Osteocyte (in vitro differentiated cells): ENCODE measurements at regions not wholly inside any gene's neighbourhood (a gene's known extent, or its start where the extent isn't known, plus 50 kb on each side); places are given as distances from the start of the nearest gene placed in this dataset.

Experiments used
- DNase-seq: peaks from one replicate; pipeline ENCODE4 v3.0.0; 2021; ENCODE audit warnings: mixed read lengths; ENCODE audit not compliant: unreplicated experiment; ENCODE audit errors: extremely low spot score
- H3K27ac Mint-ChIP-seq: one replicate; pipeline ENCODE4 v1.8.0; 2021; ENCODE audit warnings: mild to moderate bottlenecking, mixed read lengths; ENCODE audit not compliant: unreplicated experiment
- H3K27me3 Mint-ChIP-seq: one replicate; pipeline ENCODE4 v1.8.0; 2021; ENCODE audit warnings: mixed read lengths; ENCODE audit not compliant: unreplicated experiment
- H3K36me3 Mint-ChIP-seq: one replicate; pipeline ENCODE4 v1.8.0; 2021; ENCODE audit warnings: mixed read lengths; ENCODE audit not compliant: unreplicated experiment
- H3K4me1 Mint-ChIP-seq: one replicate; pipeline ENCODE4 v1.8.0; 2021; ENCODE audit warnings: mixed read lengths; ENCODE audit not compliant: unreplicated experiment
- H3K4me3 Mint-ChIP-seq: one replicate; pipeline ENCODE4 v1.8.0; 2021; ENCODE audit warnings: mild to moderate bottlenecking, moderate library complexity, mixed read lengths; ENCODE audit not compliant: unreplicated experiment
- H3K9me3 Mint-ChIP-seq: one replicate; pipeline ENCODE4 v1.8.0; 2021; ENCODE audit warnings: mixed read lengths; ENCODE audit not compliant: unreplicated experiment
- CTCF ChIP-seq: fragments of 200-600 bp; sonication (generic); IDR thresholded peaks from 2 replicates; pipeline ENCODE4 v1.5.0; 2021; ENCODE audit warnings: antibody characterized with exemption, mild to moderate bottlenecking, moderate library complexity

- no peak for DNase-seq
- peaks cover 12% of the 10 kb centered on the region for H3K9me3 Mint-ChIP-seq
- no peak overlapping the region for H3K4me3 Mint-ChIP-seq
- H3K4me1 Mint-ChIP-seq = no peaks in the 10 kb centered on the region
- no peaks in the 10 kb centered on the region for H3K36me3 Mint-ChIP-seq
- H3K27ac Mint-ChIP-seq = no peak overlapping the region
- TF ChIP-seq CTCF = no peak
- H3K27me3 Mint-ChIP-seq = no peaks in the 10 kb centered on the region
These were observed 96.2 kb upstream of the PABPC4L start for GRCh38 chr4:134297765-134298164.

- H3K4me3 Mint-ChIP-seq = no peak overlapping the region
- no peaks in the 10 kb centered on the region for H3K9me3 Mint-ChIP-seq
- no peak overlapping the region for H3K27ac Mint-ChIP-seq
- H3K36me3 Mint-ChIP-seq = no peaks in the 10 kb centered on the region
- H3K4me1 Mint-ChIP-seq = no peaks in the 10 kb centered on the region
- H3K27me3 Mint-ChIP-seq = no peaks in the 10 kb centered on the region
- TF ChIP-seq CTCF = no peak
- no peak for DNase-seq
These were observed 81.1 kb upstream of the PABPC4L start for GRCh38 chr4:134282680-134283079.

GRCh38 chr4:134278675-134279074 is 77.1 kb upstream of the PABPC4L start:
- Mint-ChIP-seq H3K36me3 (no peaks in the 10 kb centered on the region), H3K4me3 (no peak overlapping the region), H3K27me3 (no peaks in the 10 kb centered on the region), H3K27ac (no peak overlapping the region), H3K4me1 (no peaks in the 10 kb centered on the region), H3K9me3 (peaks cover 5% of the 10 kb centered on the region)
- no peak for DNase-seq
- no peak for TF ChIP-seq CTCF

GRCh38 chr4:134276476-134276875 is 74.9 kb upstream of the PABPC4L start:
- Mint-ChIP-seq H3K27me3 (no peaks in the 10 kb centered on the region), H3K27ac (no peak overlapping the region), H3K36me3 (no peaks in the 10 kb centered on the region), H3K4me1 (no peaks in the 10 kb centered on the region), H3K4me3 (no peak overlapping the region), H3K9me3 (peaks cover 8% of the 10 kb centered on the region)
- no peak for TF ChIP-seq CTCF
- DNase-seq = no peak

GRCh38 chr4:134260126-134260525 is 58.5 kb upstream of the PABPC4L start:
- Mint-ChIP-seq H3K4me1 (no peaks in the 10 kb centered on the region), H3K27me3 (no peaks in the 10 kb centered on the region), H3K9me3 (peaks cover 7% of the 10 kb centered on the region), H3K4me3 (no peak overlapping the region), H3K27ac (no peak overlapping the region), H3K36me3 (no peaks in the 10 kb centered on the region)
- TF ChIP-seq CTCF = no peak
- no peak for DNase-seq
